ENCODE measurements at regions not wholly inside any gene's neighbourhood (a gene's known extent, or its start where the extent isn't known, plus 50 kb on each side); places are given as distances from the start of the nearest gene placed in this dataset.
"Not testable (repeated sequence)": the region's sequence is repeated elsewhere in the genome, so short reads cannot be mapped to it uniquely, and the experiment has no call there.

DNA sequence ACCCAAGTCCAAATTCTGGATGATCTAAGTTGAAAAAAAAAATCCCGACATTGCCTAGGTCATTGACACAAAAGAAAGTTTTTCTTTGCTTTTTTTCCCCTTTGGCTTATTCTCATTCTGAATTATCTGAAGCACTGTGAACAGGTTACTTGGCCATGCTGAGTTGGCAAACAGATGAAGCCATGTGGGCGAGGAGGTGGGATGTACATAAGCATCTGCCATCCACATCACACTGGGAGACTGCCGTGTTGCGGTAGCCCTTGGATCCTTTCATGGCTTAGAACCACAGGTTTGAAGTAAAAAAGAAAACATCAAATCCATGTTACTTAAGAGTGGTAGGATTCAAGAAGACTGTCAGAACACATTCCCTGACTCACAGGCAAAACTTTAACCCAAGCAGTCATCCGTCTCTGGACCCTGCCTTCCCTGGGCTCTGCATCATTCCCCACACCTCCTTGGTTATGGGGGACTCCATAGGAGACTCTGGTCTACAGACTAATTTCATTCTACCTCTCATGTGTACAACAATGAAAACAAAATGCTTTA lies 242.5 kb upstream of the SERP2 start:
- no peak for DNase-seq

DNA sequence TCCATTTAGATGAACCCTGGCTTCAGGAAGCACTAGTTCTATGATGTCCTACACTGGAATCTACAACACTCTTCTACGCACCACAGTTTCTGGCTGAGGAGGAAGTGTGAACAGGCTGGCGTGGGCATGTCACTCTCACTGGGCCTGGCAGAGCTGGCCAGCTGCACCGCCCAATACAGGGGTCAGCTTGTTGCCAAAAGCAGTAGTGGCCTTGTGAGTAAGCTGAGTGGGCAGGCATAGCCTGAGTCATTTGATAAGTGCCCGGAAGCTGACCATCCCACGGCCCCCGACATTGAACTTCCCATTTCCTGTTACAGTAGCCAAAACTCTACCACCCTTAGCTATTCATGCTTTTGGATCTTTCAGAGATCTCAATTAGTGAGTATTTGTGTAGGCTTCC lies 240.9 kb upstream of the SERP2 start:
- no peak for DNase-seq

DNA sequence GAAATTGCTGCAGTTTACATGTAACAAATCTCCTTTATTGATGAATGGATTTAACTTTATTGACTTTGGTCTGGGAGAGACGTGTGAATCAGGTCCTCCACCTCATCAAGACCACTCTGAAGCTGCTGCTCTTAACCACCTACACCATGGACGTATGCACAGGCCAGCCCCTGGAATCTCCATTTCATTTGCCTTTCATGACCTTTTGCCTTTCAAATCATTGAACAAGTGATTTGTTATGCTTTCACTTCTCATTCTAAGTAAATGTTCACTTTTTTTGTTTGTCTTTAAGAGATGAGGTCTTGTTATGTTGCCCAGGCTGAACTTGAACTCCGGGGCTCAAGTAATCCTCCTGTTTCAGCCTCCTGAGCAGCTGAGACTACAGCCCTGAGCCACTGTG lies 240.0 kb upstream of the SERP2 start:
- DNase-seq: no peak

DNA sequence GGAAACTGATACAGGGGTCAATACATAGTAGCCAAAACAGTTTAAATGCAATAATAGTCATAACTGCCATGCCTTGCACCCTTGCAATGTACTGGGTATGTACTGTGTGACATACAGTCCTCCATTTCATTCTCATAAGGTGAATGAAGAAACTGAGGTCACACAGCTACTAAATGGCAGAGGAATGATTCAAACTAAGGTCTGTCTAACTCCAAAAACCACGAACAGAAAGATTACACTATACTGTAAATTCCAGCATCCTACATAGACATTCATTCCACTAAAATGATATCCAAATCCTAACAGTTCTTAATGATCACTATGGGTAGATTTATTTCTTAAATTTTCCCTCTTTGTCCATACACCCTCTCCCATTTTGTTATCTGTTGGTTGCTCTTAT lies 238.1 kb upstream of the SERP2 start:
- DNase-seq: no peak

DNA sequence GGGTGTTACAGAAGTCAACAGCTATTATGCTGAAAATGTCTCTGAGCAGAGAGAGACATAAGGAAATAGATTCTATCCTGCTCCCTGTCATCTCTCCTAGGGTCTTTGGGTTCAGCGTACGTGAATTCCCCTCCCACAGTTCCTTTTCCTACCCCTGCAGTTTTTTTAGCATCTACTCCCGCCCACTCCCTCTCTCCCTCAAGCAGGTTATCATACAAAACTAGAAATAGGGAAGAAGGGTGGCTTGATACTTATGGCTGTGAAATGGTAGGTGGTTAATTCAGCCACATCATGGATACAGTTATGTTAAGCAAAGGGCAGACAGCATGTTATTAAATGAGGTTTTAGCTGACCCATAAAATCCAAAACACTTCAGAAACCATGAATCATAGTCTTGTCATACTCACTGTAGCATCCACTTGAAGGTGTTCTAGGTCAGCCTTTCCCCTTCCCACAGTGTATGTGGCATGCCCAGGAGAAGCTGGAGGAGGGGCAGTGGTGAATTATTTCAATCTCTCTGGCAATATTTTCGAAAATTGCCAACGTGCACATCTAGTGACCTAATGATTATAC lies 236.8 kb upstream of the SERP2 start:
- no peak for DNase-seq

DNA sequence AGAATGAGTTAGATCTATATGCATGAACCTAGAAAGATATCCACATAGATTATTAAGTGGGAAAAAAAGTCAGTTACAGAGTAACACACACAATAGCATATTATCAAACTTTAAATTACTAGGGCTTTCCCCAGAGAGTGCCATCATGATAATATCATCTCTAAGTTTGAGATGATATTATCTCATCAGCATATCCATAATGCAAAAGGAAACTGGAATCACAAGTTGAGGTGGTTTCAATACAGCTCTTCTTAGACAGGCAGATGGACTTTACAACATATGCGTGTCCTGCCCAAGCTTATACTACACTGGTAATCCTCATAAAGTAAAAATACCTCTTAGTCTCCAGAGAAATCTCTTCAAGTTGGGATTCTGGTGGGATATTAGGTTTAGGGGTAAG lies 236.2 kb upstream of the SERP2 start:
- no peak for DNase-seq

DNA sequence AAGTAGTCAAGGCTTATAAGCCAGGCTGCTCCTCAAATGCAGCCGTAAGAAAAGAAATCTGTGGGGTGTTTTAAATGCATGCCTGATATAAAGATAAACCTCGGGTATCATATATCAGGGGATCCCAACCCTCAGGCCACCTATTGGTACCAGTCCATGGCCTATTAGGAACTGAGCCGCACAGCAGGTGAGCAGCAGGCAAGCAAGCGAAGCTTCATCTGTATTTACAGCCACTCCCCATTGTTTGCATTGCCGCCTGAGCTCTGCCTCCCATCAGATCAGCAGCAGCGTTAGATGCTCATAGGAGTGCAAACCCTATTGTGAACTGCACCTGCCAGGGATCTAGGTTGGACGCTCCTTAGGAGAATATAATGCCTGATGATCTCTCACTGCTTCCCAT lies 233.5 kb upstream of the SERP2 start:
- peak; percentile 42 for DNase-seq

DNA sequence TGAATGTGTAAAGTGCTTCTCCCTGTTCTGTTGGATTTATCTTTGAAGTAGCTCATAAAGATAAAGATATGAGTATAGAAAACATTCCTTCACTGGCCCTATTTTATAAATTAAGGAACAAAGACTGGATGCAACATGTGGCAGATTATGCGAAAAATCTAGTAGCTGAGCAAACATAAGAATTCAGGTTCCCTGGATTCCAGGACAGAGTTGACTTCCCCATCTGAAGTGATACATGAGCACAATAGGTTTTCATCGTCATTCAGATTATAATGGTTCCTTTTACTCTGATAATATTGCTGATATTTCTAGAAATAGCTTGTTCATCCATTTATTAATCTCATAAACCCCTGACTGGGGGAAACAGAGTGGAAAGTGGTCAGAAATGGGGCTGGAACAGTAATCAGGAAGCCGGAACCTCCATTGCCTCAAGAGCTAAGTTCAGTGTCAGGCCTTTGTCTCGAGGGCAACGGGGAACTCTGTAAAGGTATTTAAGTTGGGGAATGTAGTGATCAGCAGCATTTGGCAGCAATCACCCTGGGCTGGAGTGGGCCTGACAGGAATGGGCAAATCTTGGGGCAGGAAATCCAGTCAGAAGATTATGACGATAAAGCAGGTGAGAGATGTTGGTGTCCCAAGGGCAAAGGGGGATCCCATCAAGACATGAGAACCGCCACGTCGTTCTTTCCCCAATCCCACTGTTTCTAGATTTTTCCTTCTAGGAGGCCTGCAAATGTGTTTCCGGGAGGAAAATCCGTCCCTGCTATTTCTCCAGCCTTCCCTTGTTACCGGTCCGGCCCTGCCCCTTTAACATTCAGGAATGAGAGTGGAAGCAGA lies 232.5 kb upstream of the SERP2 start:
- no peak for DNase-seq

DNA sequence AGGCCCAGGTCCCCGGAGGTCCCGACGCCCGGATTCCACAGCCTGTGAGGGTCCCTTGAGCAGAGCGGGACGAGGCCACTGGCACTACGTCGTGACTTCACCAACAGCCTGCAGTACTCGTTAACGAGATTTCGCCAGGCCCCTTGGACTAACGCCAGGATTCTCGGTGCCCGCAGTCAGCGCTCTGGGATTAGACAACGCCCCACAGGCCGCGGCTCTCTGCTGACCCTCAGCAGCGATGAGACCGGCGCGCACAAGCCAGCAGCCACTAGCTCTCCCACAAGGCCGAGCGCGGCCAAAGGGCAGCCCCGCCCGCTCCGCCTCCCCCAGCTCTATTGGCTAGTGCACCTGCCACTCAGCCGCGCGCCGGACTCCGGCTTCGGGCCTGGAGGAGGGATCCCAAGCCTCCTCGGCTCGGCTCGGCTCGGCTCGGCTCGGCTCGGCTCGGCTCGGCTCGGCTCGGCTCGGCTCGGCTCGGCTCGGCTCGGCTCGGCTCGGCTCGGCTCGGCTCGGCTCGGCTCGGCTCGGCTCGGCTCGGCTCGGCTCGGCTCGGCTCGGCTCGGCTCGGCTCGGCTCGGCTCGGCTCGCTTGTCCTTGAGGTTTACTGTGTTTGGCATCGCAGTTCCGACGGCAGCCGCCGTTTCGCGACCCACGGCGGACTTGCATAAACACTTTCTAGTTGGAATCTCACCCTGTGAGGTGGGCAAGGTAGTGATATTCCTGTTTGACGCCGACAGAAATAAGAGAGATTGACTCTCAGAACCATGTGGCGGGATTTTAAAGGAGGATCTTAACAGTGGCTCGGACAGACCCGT lies 231.7 kb upstream of the SERP2 start:
- DNase-seq: peak; percentile 81

DNA sequence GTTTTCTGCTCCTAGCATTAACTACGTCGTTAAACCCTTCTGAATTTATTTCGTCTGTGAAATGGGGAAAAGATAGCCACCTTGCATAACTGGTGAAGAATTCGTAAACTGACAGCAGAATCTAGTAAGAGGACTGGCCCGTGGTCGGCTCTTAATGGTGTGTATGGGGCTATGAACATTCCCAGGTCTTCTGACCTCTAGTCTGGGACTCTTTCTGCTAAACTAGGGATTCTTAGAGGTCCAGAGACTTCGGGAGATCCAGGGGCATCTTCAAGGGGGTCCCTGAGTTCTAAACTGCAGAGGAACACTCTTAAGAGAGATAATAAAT lies 231.1 kb upstream of the SERP2 start:
- DNase-seq: no peak

DNA sequence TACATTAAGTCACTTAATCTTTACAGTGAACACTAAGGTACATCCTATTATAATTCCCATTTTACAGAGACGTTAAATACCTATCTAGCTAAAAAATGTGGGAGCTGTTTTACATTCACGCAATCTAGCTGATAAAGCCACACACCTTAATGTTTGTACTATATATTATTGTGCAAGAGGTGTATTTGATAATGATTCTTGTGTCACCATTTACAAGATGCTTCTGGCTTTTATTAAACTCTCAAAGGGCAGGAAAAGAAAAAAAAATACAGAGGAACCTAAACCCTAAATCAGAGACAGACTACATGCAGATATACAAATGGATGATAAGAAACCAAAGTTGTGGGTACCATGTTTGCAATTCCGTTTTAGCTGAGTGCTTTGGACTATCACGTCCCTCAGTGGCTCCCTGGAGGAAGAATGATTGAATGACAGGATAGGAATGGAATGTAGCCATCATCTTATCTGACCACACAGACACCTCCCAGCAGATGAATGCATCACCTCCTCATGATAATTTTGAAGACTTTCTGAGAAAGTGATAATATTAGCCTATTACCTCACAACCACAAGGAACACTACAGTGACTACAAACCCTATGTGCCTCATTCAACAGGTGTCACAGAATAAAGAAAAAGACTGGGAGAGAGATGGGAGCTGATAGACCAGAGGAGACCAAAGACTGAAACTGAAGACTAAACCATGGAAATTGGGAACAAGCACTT lies 230.5 kb upstream of the SERP2 start:
- no peak for DNase-seq

DNA sequence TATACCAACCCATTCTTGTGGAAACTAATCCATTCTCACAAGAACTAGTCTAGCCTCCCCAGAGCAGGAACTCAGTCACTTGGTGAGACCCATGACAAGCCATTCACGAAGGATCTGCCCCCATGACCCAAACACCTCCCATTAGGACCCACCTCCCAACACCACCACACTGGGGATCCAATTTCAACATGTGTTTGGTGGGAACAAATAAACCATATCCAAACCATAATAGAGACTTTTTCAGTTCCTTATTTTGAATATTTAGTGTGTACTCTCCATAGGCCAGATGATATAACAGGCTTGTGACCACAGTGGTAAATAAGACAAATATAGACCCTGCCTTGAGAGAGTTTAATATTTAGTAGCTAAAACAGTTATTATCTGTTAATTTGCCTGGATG lies 227.5 kb upstream of the SERP2 start:
- DNase-seq: no peak

DNA sequence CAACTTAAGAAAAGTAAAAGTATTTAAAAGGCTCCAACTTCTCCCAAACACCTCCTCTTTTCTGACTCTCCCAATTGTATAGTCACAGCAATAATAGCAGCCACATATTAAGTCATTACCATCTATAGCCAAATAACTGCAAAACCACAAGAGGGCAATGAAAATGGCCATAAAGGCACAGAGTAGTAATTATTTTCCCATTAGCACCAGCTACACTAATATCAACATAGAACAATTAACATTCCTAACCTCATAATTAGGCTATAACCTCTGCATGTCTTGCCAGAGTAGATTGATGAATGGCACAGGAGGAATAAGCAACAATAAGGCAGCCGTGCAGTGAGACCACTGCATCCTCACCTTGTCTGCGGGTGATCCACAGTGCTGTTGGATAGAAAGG lies 226.4 kb upstream of the SERP2 start:
- DNase-seq: no peak

DNA sequence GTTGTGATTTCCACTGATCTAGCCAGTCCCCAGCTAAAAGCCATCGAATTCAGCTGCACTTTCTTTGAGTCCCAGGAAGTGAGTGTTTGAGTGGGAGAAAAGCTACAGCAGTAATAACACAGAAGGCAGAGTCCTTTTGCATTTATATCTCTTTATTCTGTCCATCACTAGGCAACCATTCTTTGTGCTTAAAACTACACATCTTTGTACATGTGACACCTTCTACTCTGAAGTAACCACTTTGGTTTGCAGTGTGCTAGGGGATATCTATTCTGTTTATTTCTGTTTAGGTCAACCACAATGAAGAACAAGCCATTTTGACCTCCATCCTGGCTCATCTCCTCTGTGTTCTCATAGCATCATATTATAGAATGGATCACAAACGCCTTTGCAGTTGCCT lies 226.0 kb upstream of the SERP2 start:
- no peak for DNase-seq

DNA sequence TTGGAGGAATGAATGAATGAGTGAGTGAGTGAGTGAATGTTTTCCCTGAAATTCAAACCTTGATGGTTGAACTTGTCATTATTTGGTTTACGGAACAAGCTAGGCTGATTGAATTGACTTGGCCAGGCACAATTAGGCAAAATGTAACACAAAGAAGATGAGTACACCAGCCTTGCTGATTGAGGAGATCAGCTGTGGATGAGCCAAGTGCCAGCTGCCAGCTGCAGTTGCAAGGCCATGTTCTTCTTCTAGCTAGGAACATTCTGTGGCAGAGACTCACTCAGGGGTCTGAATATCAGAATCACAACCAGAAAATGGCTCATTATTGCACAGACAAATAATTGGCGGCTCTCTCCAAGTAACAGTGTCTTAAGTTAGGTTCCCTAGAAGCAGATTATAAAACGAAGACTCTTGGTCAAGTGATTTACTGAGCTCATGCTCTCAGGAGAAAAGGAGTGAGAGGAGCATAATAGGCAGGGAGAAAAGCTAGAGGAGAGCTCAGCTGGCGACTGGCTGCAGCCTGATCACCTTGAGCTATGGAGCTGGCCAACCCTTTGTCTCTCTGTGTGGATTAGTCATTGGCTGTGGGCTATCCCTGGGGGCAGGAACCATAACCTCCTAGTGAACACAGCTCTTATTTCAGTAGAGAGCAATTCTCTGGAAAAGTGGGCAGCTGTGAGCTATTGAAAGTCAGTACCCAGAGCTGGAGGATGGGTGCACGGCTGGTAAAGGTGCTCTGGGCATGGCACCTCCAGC lies 225.3 kb upstream of the SERP2 start:
- no peak for DNase-seq

DNA sequence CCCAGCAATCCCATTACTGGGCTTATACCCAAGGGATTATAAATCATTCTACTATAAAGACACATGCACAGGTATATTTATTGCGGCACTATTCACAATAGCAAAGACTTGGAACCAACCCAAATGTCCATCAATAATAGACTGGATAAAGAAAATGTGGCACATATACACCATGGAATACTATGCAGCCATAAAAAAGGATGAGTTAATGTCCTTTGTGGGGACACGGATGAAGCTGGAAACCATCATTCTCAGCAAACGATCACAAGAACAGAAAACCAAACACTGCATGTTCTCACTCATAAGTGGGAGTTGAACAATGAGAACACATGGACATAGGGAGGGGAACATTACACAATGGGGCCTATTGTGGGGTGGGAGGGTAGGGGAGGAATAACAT lies 224.4 kb upstream of the SERP2 start:
- not testable (repeated sequence) for DNase-seq

DNA sequence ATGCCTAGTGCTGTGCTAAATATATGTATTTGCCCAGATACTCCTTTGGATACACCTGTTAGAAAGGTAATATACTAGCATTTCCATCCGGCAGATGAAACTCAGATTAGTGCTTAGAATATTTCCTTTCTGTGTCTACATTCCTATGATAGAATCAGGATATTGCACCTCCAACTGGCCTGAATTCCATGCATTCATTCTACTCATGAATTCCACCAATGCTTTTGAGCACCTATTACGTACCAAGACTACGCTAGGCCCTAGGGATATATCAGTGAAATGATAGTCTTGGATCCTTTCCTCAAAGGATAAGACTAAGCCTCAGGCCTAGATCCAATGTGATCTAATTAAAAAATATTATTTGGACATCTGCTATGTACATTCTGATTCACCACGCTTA lies 223.8 kb upstream of the SERP2 start:
- DNase-seq: no peak

DNA sequence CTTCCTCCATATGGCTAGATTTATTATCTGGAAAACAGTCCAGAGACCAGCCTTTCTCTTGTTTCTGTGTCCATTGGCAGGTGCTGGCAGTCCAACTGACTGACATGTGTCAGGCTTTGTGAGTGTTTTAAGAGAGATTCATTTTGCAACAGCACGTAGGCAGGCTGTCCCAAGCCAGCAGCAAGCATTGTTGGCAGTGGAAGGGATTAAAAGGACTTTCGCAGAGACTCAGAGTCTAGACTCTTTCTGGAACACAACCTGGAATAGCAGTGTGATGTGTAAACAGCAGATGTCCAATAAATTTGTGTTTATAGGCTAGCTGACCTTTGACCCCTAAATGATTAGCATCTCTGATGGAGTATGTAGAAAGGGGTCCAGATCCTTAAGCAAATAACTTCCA lies 222.2 kb upstream of the SERP2 start:
- DNase-seq: no peak

DNA sequence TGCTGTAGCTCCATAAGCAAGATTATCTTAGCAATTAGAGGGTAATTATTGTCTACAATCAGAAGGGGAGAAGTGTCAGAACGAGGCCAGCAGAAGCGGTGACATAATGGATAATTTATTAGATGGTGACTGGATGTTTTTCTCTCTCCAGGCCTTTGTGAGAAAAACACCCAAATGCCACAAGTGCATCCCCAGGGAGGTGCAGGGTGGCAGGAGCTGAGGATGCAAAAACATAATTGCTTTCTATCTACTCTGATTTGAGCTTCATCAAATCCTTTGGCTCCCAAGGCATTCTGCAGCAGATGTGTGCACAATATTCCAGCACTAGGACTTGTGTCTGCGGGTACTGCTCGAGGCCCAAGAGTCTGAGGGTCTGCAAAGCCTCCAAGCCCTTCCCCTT lies 220.1 kb upstream of the SERP2 start:
- no peak for DNase-seq

DNA sequence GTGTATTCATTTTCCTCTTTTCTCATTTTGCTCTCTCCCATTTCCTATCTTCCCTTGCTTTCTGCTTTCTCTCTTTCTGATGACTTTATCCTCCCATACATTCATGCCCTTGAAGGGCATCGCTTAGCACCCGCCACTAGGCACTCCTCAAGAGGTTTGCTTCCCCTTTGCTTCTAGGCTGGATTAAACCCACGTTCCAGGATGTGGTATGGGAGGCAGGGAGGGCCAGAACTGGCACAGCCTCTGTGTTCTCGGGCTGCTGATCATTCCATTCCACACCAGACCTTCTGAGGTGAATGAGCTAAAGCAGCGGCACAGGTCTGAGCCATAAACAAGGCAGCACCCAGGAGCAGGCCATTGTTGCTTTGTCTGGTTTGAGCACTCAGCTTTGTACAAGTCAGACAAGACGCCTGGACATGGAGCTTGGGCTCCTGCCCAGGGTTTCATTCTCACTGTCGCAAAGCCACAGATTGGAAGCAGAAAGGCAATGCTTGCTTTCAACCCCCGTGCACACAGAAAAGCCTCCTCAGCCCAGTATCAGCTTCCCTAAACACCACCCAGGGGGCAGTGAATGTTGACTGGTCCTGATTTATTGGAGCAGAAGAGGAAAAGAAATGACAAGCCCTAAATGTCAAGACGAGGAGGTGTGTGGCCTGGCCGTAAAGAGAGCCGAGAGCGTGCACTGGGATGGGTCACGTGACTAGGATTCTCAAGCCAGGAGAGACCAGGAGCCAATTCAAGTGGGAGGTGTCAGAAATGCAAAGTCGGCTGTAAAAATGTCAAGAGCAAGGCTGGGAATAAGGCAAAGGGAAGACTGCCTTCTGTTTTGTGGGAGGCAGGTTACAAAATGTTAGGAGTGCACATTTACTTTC lies 218.0 kb upstream of the SERP2 start:
- DNase-seq: no peak

DNA sequence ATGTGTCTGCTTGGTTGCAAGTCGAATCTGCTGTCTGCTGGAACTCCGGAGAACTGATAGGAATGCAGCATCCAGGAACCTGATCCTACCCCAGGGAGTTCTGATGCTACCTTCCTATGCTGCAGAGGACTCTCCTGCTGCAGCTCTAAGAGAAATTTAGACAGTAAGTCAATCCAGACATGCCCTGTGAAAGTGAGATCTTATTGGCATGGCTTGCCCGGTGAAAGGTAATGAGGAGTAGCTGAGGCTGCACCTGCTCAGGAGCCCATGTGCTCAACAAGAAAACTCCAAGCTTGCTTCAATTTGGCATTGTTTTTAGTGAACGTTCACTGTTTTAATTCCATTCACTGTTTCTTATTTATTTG lies 217.3 kb upstream of the SERP2 start:
- DNase-seq: no peak

DNA sequence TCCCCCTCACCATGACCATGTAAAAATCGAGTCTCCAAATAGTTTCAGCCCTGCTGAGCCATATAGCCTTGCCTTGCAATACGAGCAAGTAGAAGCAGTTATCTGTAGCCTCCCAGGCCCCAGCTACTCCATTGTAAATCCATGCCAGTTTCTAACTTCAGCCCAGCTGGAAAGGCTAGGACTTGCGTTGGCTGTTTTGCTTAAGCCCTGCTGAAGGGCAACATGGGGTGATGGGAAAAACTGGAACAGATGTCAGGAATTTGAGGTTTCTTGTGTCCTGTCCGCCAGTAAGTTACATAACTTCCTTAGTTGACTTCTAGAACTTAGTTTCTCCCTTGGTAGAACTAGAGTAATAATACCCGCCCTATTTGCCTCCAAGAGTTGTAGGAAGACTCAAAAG lies 216.0 kb upstream of the SERP2 start:
- no peak for DNase-seq
